OCI-LY1 (cell line): ENCODE measurements at regions not wholly inside any gene's neighbourhood (a gene's known extent, or its start where the extent isn't known, plus 50 kb on each side); places are given as distances from the start of the nearest gene placed in this dataset.

Source experiments
- CTCF ChIP-seq: fragments of 200-600 bp; sonication (generic), shearing (Covaris generic); IDR thresholded peaks from 2 replicates; pipeline ENCODE4 v1.5.1; 2017; ENCODE audit warnings: mild to moderate bottlenecking, antibody characterized with exemption, low read length, moderate library complexity, mixed read lengths
- EZH2 ChIP-seq: fragments of 200-600 bp; sonication (generic), shearing (Covaris generic); IDR thresholded peaks from 2 replicates; pipeline ENCODE4 v1.8.0; 2017; ENCODE audit warnings: borderline replicate concordance, mixed run types, mild to moderate bottlenecking, antibody characterized with exemption, low read length, moderate library complexity, mixed read lengths

DNA sequence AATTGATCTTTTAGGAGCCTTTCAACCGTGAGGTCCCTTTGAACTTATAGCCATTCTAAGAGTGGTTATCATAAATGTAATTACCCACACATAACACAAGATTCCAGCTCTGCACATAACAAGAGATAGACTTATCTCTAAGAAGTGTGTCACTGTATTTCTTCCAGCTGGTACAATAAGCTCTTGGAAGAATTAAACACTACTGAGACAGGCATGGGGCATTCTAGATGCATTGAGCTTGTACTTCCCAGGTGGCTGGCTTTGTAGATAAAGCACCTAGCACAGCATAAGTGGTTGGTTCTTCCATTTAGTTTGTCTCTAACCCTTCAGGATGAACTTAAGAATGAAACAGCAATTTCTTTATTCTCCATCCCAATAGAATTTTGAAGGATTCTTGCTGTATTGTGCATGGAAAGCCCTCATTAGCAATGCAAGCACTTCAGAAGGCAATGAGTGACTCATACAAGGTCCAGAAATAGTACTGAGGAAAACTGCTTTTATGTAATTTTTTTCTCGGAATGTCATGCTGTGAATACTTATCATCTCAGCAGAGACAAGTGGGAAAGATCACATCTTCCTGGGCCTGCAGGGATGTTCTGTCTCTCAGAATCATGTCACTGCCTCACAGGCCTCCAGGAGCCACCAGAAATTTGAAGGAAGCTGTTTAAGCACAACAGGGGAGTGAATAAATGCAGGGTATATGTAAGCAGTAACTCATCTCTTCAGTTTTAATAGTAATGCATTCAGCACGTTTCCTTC lies 91.1 kb upstream of the CD180 start:
- TF ChIP-seq CTCF (no peak), EZH2 (no peak)
